OCI-LY1 (cell line): ENCODE measurements at regions not wholly inside any gene's neighbourhood (a gene's known extent, or its start where the extent isn't known, plus 50 kb on each side); places are given as distances from the start of the nearest gene placed in this dataset.
A peak's percentile ranks its signal among the peaks of the same experiment; 100 is the strongest.

Experiments
- H2AFZ ChIP-seq: fragments of 200-600 bp; sonication (generic), shearing (Covaris generic); 2 replicates; pipeline ENCODE4 v1.6.0; 2014; ENCODE audit warnings: antibody characterized with exemption, mild to moderate bottlenecking, low read length
- H3F3A ChIP-seq: fragments of 200-600 bp; sonication (generic), shearing (Covaris generic); 2 replicates; pipeline ENCODE4 v1.6.0; 2014; ENCODE audit warnings: mild to moderate bottlenecking, antibody characterized with exemption, low read length, moderate library complexity; ENCODE audit not compliant: insufficient read depth
- H3K27ac ChIP-seq: fragments of 200-600 bp; sonication (generic); 2 replicates; pipeline ENCODE4 v1.5.1; 2014; ENCODE audit warnings: low read length, mixed run types, mild to moderate bottlenecking, low read depth; ENCODE audit not compliant: poor library complexity, severe bottlenecking
- H3K27me3 ChIP-seq: fragments of 200-600 bp; sonication (generic); 2 replicates; pipeline ENCODE4 v1.6.0; 2014; ENCODE audit warnings: antibody characterized with exemption, mild to moderate bottlenecking, low read length, moderate library complexity; ENCODE audit not compliant: insufficient read depth
- H3K36me3 ChIP-seq: fragments of 200-600 bp; sonication (generic); 2 replicates; pipeline ENCODE4 v1.6.1; 2014; ENCODE audit warnings: mild to moderate bottlenecking, antibody characterized with exemption, low read length, moderate library complexity, mixed read lengths; ENCODE audit not compliant: insufficient read depth
- H3K4me1 ChIP-seq: fragments of 200-600 bp; sonication (generic); 2 replicates; pipeline ENCODE4 v1.5.1; 2014; ENCODE audit warnings: mild to moderate bottlenecking, low read length, moderate library complexity; ENCODE audit not compliant: insufficient read depth, severe bottlenecking
- H3K4me2 ChIP-seq: fragments of 200-600 bp; sonication (generic), shearing (Covaris generic); 2 replicates; pipeline ENCODE4 v1.6.1; 2014; ENCODE audit warnings: low read length
- H3K4me3 ChIP-seq: fragments of 200-600 bp; sonication (generic); 2 replicates; pipeline ENCODE4 v1.5.1; 2014; ENCODE audit warnings: low read length, low read depth, mild to moderate bottlenecking, mixed read lengths; ENCODE audit not compliant: poor library complexity, severe bottlenecking
- H3K79me2 ChIP-seq: fragments of 200-600 bp; shearing (Covaris generic); 2 replicates; pipeline ENCODE4 v1.6.1; 2016; ENCODE audit warnings: mixed run types, low read length, mixed read lengths; ENCODE audit not compliant: insufficient read depth
- H3K9ac ChIP-seq: fragments of 200-600 bp; sonication (generic), shearing (Covaris generic); 2 replicates; pipeline ENCODE4 v1.6.1; 2014; ENCODE audit warnings: mild to moderate bottlenecking, low read length, mixed read lengths
- H3K9me2 ChIP-seq: fragments of 200-600 bp; sonication (generic), shearing (Covaris generic); 2 replicates; pipeline ENCODE4 v1.6.1; 2014; ENCODE audit warnings: low read depth, mild to moderate bottlenecking, low read length, mixed read lengths
- H3K9me3 ChIP-seq: fragments of 200-600 bp; shearing (Covaris generic); 2 replicates; pipeline ENCODE4 v1.6.1; 2014; ENCODE audit warnings: low read length, mixed read lengths
- H4K20me1 ChIP-seq: fragments of 200-600 bp; sonication (generic), shearing (Covaris generic); 2 replicates; pipeline ENCODE4 v1.6.0; 2016; ENCODE audit warnings: mild to moderate bottlenecking, low read length; ENCODE audit not compliant: insufficient read depth
- CTCF ChIP-seq: fragments of 200-600 bp; sonication (generic), shearing (Covaris generic); IDR thresholded peaks from 2 replicates; pipeline ENCODE4 v1.5.1; 2017; ENCODE audit warnings: mild to moderate bottlenecking, antibody characterized with exemption, low read length, moderate library complexity, mixed read lengths
- EZH2 ChIP-seq: fragments of 200-600 bp; sonication (generic), shearing (Covaris generic); IDR thresholded peaks from 2 replicates; pipeline ENCODE4 v1.8.0; 2017; ENCODE audit warnings: borderline replicate concordance, mixed run types, mild to moderate bottlenecking, antibody characterized with exemption, low read length, moderate library complexity, mixed read lengths

GRCh38 chr2:34848132-34848531 is 1249.0 kb upstream of the FAM98A start:
- H3K4me3 ChIP-seq, result no peak overlapping the region
- peak overlapping the region; percentile 59 for H3K27ac ChIP-seq

GRCh38 chr2:34844629-34845028 is 1245.5 kb upstream of the FAM98A start:
- no peaks in the 10 kb centered on the region for H3K27me3 ChIP-seq
- H3K9me2 ChIP-seq, result no peaks in the 10 kb centered on the region
- H4K20me1 ChIP-seq, result no peaks in the 10 kb centered on the region
- TF ChIP-seq EZH2, result no peak
- no peak for TF ChIP-seq CTCF
- H3K4me2 ChIP-seq, result no peak overlapping the region
- no peaks in the 10 kb centered on the region for H3K36me3 ChIP-seq
- no peak overlapping the region for H3K27ac ChIP-seq
- H3K9ac ChIP-seq, result no peak overlapping the region
- no peak overlapping the region for H2AFZ ChIP-seq
- H3K79me2 ChIP-seq, result no peaks in the 10 kb centered on the region
- H3K9me3 ChIP-seq, result no peaks in the 10 kb centered on the region
- H3F3A ChIP-seq, result no peaks in the 10 kb centered on the region
- no peak overlapping the region for H3K4me3 ChIP-seq
- peaks cover 20% of the 10 kb centered on the region for H3K4me1 ChIP-seq

More at GRCh38 chr2:34848132-34848531, 1249.0 kb upstream of the FAM98A start:
- Histone ChIP-seq H3K27me3 (no peaks in the 10 kb centered on the region), H3K4me2 (no peak overlapping the region), H4K20me1 (no peaks in the 10 kb centered on the region), H3K9me3 (no peaks in the 10 kb centered on the region), H3K36me3 (no peaks in the 10 kb centered on the region), H3K9ac (no peak overlapping the region), H2AFZ (no peak overlapping the region), H3K4me1 (peaks cover 25% of the 10 kb centered on the region), H3F3A (no peaks in the 10 kb centered on the region), H3K79me2 (no peaks in the 10 kb centered on the region), H3K9me2 (no peaks in the 10 kb centered on the region)
- TF ChIP-seq EZH2 (no peak), CTCF (no peak)

- Histone ChIP-seq H3K4me2 (no peak overlapping the region), H3K4me1 (no peaks in the 10 kb centered on the region), H3K9ac (no peak overlapping the region), H3K27ac (no peak overlapping the region), H3K36me3 (no peaks in the 10 kb centered on the region), H3K4me3 (no peak overlapping the region), H3K9me2 (no peaks in the 10 kb centered on the region), H3F3A (no peaks in the 10 kb centered on the region), H3K27me3 (no peaks in the 10 kb centered on the region), H2AFZ (no peak overlapping the region), H4K20me1 (no peaks in the 10 kb centered on the region), H3K9me3 (no peaks in the 10 kb centered on the region), H3K79me2 (no peaks in the 10 kb centered on the region)
- TF ChIP-seq CTCF (no peak), EZH2 (no peak)
These were observed 1239.3 kb upstream of the FAM98A start for GRCh38 chr2:34838408-34838807.
